Neural cell (in vitro differentiated cells): ENCODE measurements at regions not wholly inside any gene's neighbourhood (a gene's known extent, or its start where the extent isn't known, plus 50 kb on each side); places are given as distances from the start of the nearest gene placed in this dataset.

Experiments used
- H2AFZ ChIP-seq: fragments of 200-600, 300-800 bp; sonication (generic), shearing (Covaris generic); 2 replicates; pipeline ENCODE4 v1.6.0; 2014; ENCODE audit warnings: low read depth, mild to moderate bottlenecking, antibody characterized with exemption, low read length, moderate library complexity
- H3F3A ChIP-seq: fragments of 200-600 bp; shearing (Covaris generic); 2 replicates; pipeline ENCODE4 v1.6.1; 2016; ENCODE audit warnings: mild to moderate bottlenecking, moderate library complexity, mixed read lengths, antibody characterized with exemption, low read length; ENCODE audit not compliant: insufficient read depth, poor library complexity, severe bottlenecking
- H3K27ac ChIP-seq: fragments of 200-600, 300-800 bp; sonication (generic), shearing (Covaris generic); 2 replicates; pipeline ENCODE4 v1.5.1; 2014; ENCODE audit warnings: mild to moderate bottlenecking, low read length, moderate library complexity
- H3K27me3 ChIP-seq: fragments of 300-800, 200-600 bp; sonication (generic), shearing (Covaris generic); 2 replicates; pipeline ENCODE4 v1.6.0; 2014; ENCODE audit warnings: mild to moderate bottlenecking, low read depth, low read length, moderate library complexity; ENCODE audit not compliant: insufficient read depth
- H3K36me3 ChIP-seq: fragments of 300-800, 200-600 bp; sonication (generic), shearing (Covaris generic); 2 replicates; pipeline ENCODE4 v1.5.1; 2014; ENCODE audit warnings: mild to moderate bottlenecking, antibody characterized with exemption, low read length, moderate library complexity; ENCODE audit not compliant: insufficient read depth
- H3K4me2 ChIP-seq: fragments of 300-800, 200-600 bp; sonication (generic), shearing (Covaris generic); 2 replicates; pipeline ENCODE4 v1.6.0; 2014; ENCODE audit warnings: mild to moderate bottlenecking, low read length
- H3K4me3 ChIP-seq: fragments of 300-800, 200-600 bp; sonication (generic), shearing (Covaris generic); 2 replicates; pipeline ENCODE4 v1.5.1; 2014; ENCODE audit warnings: mild to moderate bottlenecking, low read length, moderate library complexity
- H3K79me2 ChIP-seq: fragments of 200-600 bp; shearing (Covaris generic); replicated peaks from 2 replicates; pipeline ENCODE4 v1.6.0; 2014; ENCODE audit warnings: mild to moderate bottlenecking, low read length, moderate library complexity; ENCODE audit not compliant: insufficient read depth
- H3K9ac ChIP-seq: fragments of 300-800, 200-600 bp; sonication (generic), shearing (Covaris generic); 2 replicates; pipeline ENCODE4 v1.6.1; 2016; ENCODE audit warnings: mild to moderate bottlenecking, low read length, mixed read lengths
- H3K9me2 ChIP-seq: fragments of 200-600 bp; shearing (Covaris generic); 2 replicates; pipeline ENCODE4 v1.6.1; 2016; ENCODE audit warnings: mild to moderate bottlenecking, low read length, mixed read lengths; ENCODE audit not compliant: insufficient read depth
- H3K9me3 ChIP-seq: fragments of 200-600, 300-800 bp; sonication (generic), shearing (Covaris generic); 2 replicates; pipeline ENCODE4 v1.6.1; 2016; ENCODE audit warnings: mild to moderate bottlenecking, mixed run types, low read length, moderate library complexity, mixed read lengths
- H4K20me1 ChIP-seq: fragments of 200-600 bp; shearing (Covaris generic); 2 replicates; pipeline ENCODE4 v1.6.1; 2016; ENCODE audit warnings: mild to moderate bottlenecking, mixed run types; ENCODE audit not compliant: insufficient read depth
- CTCF ChIP-seq: fragments of 450-650 bp; IDR thresholded peaks from 2 replicates; pipeline ENCODE4 v1.5.1; 2014; ENCODE audit warnings: antibody characterized with exemption, mild to moderate bottlenecking, moderate library complexity; ENCODE audit not compliant: poor library complexity, severe bottlenecking
- EP300 ChIP-seq: fragments of 450-650 bp; conservative IDR thresholded peaks from 2 replicates; pipeline ENCODE4 v1.6.1; 2014; ENCODE audit warnings: antibody characterized with exemption, mild to moderate bottlenecking, moderate library complexity; ENCODE audit not compliant: poor library complexity, severe bottlenecking
- EZH2 ChIP-seq: fragments of 200-600, 300-800 bp; shearing (Covaris generic), sonication (generic); IDR thresholded peaks from 2 replicates; pipeline ENCODE4 v1.6.1; 2014; ENCODE audit warnings: antibody characterized with exemption, low read length, borderline replicate concordance, mild to moderate bottlenecking; ENCODE audit not compliant: insufficient read depth, poor library complexity, severe bottlenecking
- MXI1 ChIP-seq: fragments of 450-650 bp; conservative IDR thresholded peaks from 2 replicates; pipeline ENCODE4 v1.6.1; 2014; ENCODE audit warnings: antibody characterized with exemption, mild to moderate bottlenecking; ENCODE audit not compliant: poor library complexity, severe bottlenecking
- POLR2AphosphoS5 ChIP-seq: IDR thresholded peaks from 2 replicates; pipeline ENCODE4 v1.6.1; 2012
- RAD21 ChIP-seq: fragments of 450-650 bp; conservative IDR thresholded peaks from 2 replicates; pipeline ENCODE4 v1.6.1; 2014; ENCODE audit warnings: antibody characterized with exemption, mild to moderate bottlenecking, moderate library complexity
- REST ChIP-seq: IDR thresholded peaks from 2 replicates; pipeline ENCODE4 v1.6.1; 2012; ENCODE audit warnings: borderline replicate concordance
- SMC3 ChIP-seq: fragments of 450-650 bp; conservative IDR thresholded peaks from 2 replicates; pipeline ENCODE4 v1.6.1; 2014; ENCODE audit warnings: antibody characterized with exemption, mild to moderate bottlenecking, moderate library complexity; ENCODE audit not compliant: poor library complexity
- TAF1 ChIP-seq: IDR thresholded peaks from 2 replicates; pipeline ENCODE4 v1.6.1; 2012; ENCODE audit warnings: low read depth

- H3K4me2 ChIP-seq, result no peak overlapping the region
- no peak overlapping the region for H3K4me3 ChIP-seq
- H4K20me1 ChIP-seq, result no peaks in the 10 kb centered on the region
- no peaks in the 10 kb centered on the region for H3K27me3 ChIP-seq
- H3F3A ChIP-seq, result no peaks in the 10 kb centered on the region
- H3K9me3 ChIP-seq, result no peaks in the 10 kb centered on the region
- no peaks in the 10 kb centered on the region for H3K79me2 ChIP-seq
- peak overlapping the region; percentile 19 for H3K27ac ChIP-seq
- no peaks in the 10 kb centered on the region for H3K9me2 ChIP-seq
- no peaks in the 10 kb centered on the region for H3K36me3 ChIP-seq
- no peak overlapping the region for H3K9ac ChIP-seq
- TF ChIP-seq REST, result peak; percentile 55
- no peak for TF ChIP-seq MXI1
- TF ChIP-seq EP300, result peak; percentile 83
- TF ChIP-seq EZH2, result no peak
- no peak for TF ChIP-seq TAF1
- TF ChIP-seq POLR2AphosphoS5, result peak; percentile 64
- TF ChIP-seq SMC3, result no peak
- H2AFZ ChIP-seq, result no peak overlapping the region
Measured at GRCh38 chr18:44467718-44468117, 213.0 kb upstream of the SETBP1 start.

- no peaks in the 10 kb centered on the region for H3K79me2 ChIP-seq
- H2AFZ ChIP-seq, result no peak overlapping the region
- no peak for TF ChIP-seq TAF1
- TF ChIP-seq CTCF, result no peak
- TF ChIP-seq MXI1, result no peak
- no peak for TF ChIP-seq RAD21
- no peak for TF ChIP-seq REST
- no peak for TF ChIP-seq POLR2AphosphoS5
- TF ChIP-seq EP300, result no peak
- no peak for TF ChIP-seq EZH2
- TF ChIP-seq SMC3, result no peak
- H3K9me2 ChIP-seq, result no peaks in the 10 kb centered on the region
- H3K36me3 ChIP-seq, result no peaks in the 10 kb centered on the region
- H3K9me3 ChIP-seq, result no peaks in the 10 kb centered on the region
- no peak overlapping the region for H3K4me2 ChIP-seq
- H3K27ac ChIP-seq, result no peak overlapping the region
- no peak overlapping the region for H3K9ac ChIP-seq
- H3K4me3 ChIP-seq, result no peak overlapping the region
- no peaks in the 10 kb centered on the region for H3K27me3 ChIP-seq
- no peaks in the 10 kb centered on the region for H4K20me1 ChIP-seq
- no peaks in the 10 kb centered on the region for H3F3A ChIP-seq
Measured at GRCh38 chr18:44473394-44474066, 207.2 kb upstream of the SETBP1 start.
